G401 (cell line): ENCODE measurements at regions not wholly inside any gene's neighbourhood (a gene's known extent, or its start where the extent isn't known, plus 50 kb on each side); places are given as distances from the start of the nearest gene placed in this dataset.
"Not testable (repeated sequence)": the region's sequence is repeated elsewhere in the genome, so short reads cannot be mapped to it uniquely, and the experiment has no call there.

Experiments
- DNase-seq: peaks from one replicate; pipeline ENCODE4 v3.0.0-alpha.2; 2015; ENCODE audit warnings: low spot score
- in situ Hi-C: cut with HindIII; loops from 2 replicates; pipeline ENCODE4 v1.10.0; 2016; ENCODE audit warnings: low sequenced_read_pairs, mixed read lengths

DNA sequence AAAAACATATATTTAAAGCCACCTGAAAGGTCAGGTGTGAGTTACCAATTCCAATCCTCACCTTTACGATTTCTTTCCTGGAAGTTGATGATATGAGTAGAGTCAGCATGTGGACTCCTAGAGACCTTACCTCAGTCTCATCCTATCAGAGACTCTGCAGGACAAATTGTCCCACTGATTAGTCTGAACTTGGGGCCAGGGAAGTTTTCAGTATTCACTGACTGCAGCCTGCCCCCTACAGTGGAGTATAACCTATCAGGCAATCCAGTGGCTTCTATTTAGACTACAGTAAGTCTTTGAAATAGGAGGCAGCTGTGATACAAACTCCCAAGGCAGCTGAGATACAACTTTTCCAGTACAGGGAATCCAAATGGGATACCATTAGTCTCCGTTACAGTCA is 449.4 kb upstream of the CDH10 start:
- DNase-seq = no peak
- in situ Hi-C loops = no loop called here

DNA sequence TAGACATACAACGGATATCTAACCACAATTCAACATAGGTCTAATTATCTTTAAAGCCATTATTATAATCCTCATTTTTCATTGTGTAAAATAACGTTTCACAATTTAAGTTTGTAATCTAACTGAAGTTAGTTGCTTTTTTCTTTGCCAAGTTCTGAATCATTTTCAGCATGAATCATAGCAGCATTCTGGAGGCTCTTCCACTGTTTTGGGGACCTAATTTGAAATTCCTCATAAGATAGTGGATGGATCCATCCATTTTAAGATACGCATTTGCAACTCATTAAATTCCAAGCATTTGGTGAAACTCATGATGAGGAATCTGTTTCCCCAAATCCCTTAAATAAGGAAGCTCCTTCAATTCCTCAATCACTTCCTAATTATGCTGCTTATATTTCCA is 447.1 kb upstream of the CDH10 start:
- DNase-seq = no peak
- in situ Hi-C loops = no loop called here

DNA sequence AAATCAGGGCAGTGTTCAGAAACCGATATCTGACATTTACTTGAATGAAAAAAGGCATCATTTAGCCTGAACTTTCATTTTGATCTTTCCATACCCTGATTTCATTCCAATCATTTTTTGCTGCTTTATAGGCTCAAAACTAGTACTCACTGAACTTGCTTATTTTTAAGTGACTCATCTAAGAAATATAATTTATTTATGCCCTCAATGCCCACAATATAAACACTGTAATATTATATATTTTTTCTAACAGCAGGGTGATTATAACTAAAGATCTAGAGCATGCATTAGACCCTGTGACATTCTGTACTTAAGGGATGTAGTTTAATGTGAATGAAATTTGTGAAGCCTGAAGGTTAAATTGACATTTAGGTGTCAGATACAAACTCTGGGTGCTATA is 446.1 kb upstream of the CDH10 start:
- in situ Hi-C loops = no loop called here
- DNase-seq = no peak

DNA sequence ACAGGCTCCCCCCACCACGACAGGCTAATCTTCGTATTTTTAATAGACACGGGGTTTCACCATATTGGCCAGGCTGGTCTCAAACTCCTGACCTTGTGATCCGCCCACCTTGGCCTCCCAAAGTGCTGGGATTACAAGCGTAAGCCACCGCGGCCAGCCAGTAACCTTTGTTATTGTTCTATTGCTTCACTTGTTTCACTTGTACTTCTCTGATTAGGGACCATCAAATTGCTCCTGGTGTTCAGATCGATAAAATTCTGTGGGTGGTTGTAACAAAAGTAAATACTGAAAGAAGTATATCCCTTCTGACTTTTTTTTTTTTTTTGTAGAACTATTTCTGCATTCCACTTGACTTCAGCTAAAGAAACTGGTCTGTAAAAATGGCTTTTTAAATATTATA is 445.5 kb upstream of the CDH10 start:
- DNase-seq = no peak
- in situ Hi-C loops = no loop called here

DNA sequence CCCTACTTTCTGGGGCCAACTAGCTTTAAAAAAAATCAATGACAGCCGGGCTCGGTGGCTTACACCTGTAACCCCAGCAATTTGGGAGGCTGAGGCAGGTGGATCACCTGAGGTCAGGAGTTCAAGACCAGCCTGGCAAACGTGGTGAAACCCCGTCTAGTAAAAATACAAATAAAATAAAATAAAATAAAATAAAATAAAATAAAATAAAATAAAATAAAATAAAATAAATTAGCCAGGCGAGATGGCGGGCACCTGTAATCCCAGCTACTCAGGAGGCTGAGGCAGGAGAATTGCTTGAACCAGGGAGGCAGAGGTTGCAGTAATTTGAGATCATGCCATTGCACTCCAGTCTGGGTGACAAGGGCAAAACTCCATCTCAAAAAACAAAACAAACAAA is 443.9 kb upstream of the CDH10 start:
- in situ Hi-C loops, DNase-seq: not testable (repeated sequence)

DNA sequence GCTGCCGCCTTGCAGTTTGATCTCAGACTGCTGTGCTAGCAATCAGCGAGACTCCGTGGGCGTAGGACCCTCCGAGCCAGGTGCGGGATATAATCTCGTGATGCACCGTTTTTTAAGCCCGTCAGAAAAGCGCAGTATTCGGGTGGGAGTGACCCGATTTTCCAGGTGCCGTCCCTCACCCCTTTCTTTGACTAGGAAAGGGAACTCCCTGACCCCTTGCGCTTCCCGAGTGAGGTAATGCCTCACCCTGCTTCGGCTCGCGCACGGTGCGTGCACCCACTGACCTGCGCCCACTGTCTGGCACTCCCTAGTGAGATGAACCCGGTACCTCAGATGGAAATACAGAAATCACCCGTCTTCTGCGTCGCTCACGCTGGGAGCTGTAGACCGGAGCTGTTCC is 438.5 kb upstream of the CDH10 start:
- DNase-seq, in situ Hi-C loops: not testable (repeated sequence)

DNA sequence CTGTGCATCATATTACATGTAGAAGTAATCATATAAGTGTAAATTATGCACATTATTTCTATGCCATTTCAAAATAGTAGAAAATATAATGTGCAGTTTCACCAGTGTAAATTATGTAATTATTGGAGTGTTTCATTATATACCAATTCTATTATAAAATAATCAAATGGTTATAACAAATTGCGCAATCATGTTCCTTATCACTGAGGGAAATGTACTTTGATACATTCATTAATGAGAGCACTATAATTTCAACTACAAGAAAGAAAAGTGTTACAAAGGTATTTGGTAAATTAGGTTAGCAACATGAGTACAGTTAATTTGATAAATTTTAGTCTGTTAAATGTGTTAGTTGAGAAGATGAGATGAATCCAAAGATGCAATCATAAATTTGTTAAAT is 421.5 kb upstream of the CDH10 start:
- DNase-seq = no peak
- in situ Hi-C loops = no loop called here

DNA sequence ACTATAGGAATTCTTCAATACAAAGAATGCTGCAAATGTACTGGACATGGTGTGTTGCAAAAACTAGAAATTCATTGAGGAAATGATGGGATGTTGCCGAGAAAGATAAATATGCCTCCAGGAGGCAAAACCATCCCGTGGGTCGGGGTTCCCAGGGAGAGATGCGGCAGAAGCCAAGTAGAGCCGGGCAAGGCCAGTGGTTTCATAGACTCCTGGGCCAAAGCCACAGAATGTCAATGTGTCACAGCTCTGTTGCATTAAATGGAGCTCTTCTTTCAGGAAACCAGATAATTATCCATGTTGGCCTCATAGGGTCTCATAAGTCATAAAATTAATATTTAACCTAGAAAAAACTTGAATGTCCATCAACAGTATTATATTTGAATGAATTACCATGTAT is 419.5 kb upstream of the CDH10 start:
- no peak for DNase-seq
- in situ Hi-C loops = no loop called here

DNA sequence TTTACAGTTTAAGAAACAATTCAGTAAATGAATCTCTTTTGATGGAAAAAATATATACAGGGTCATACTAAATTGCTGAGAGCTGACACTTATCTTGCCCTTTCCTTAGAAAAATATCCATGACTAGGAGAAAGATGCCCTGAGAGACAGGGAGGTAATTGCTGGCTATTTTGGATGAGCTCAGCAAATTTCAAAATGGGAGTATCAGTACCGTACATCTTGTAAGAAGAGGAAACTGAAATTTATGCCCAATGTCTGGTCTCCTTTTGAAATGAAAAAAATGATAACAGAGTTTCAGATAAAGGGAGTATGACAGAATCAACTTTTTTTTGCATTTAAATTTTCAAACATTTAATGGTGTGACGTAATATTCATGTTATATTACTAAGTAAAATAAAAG is 415.8 kb upstream of the CDH10 start:
- in situ Hi-C loops = no loop called here
- no peak for DNase-seq

DNA sequence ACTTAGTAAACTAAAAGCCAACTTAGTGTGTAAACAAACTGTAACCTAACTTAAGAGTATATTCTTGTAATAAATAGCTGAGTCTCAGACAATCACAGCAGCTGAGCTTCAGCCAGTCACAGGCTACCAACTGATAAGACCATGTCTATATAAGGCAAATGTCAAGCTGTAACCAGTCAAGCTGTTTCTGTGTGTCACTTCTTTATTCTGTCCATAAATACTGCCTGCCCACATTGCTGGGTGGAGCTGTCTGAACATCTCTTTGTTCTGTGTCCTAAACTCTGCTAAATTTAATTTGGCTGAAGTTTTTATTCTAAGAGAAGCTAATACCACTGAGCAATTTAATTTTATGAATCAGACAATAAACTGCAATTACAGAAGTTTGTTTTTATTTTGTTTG is 412.1 kb upstream of the CDH10 start:
- DNase-seq = no peak
- in situ Hi-C loops = no loop called here

DNA sequence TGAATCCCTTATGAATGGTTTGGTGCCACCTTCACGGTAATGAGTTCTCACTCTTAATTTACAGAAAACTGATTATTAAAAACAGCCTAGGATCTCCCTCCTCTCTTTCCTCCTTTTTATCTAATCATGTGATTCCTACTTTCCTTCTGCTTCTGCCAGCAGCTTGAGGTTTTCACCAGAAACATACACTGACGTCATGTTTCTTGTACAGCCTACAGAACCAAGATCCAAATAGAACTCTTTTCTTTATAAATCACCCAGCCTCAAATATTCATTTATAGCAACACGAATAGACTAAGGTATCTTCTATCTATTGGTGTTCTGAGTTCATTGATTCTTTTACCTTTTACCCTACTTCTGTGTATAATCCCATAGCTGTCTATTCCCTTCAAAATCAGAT is 388.9 kb upstream of the CDH10 start:
- DNase-seq = no peak
- in situ Hi-C loops = no loop called here

DNA sequence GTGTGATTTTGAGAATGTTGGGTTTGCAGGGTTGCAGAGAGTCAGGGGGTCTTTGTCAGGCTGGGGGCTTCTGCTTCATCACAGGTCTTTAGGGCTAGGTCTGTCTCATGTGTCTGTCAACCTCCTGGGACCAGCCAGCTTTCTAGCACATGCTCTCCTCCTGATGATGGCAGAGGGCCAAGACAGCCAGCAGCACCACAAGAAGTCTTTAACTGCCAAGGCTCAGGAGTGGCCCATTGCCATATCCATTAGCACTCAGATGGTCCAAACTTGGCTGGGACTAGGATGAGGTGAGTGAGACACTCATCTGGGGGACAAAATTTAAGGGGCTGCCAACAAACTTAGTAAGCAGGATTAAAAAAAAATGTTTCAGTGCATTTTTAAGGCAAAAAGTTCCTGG is 384.2 kb upstream of the CDH10 start:
- in situ Hi-C loops = no loop called here
- DNase-seq = peak; percentile 96

DNA sequence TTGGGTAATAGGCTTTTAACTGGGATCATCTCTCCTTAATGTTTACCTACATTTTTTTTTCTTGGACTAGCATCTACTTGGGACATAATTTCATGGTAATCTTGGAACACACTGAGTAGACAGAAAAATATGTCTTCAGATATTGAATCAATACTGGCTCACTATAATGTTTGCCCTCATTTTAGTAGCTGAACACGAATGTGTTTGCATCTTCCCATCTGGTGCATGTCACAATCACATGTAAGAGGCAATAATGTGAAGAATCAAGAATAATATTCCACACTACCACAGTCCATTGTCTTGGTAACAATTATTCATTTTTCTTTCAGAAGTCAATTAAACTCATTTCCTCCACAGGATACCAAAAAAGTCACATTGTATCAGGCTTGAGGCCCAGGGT is 382.7 kb upstream of the CDH10 start:
- in situ Hi-C loops = no loop called here

DNA sequence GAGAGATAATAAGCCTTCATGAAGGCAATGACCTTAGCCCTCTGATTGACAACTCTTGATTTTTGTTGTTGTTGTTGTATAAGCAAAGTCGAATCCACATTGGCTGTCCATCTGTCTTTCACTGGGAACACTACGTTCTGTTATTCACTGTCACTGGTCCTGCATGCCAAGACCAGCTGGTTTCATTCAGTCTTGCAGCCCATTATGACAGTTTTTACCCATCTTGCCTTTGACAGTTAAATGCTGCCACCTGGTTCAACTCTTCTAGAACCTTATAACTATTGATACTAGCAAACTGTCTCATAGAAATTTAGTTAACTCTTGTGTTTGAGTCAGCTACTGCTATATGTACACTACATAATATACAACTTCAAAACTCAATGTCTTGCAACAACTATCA is 382.3 kb upstream of the CDH10 start:
- in situ Hi-C loops = no loop called here
- DNase-seq = peak; percentile 70

More for the DNA sequence above, 382.7 kb upstream of the CDH10 start:
- no peak for DNase-seq

DNA sequence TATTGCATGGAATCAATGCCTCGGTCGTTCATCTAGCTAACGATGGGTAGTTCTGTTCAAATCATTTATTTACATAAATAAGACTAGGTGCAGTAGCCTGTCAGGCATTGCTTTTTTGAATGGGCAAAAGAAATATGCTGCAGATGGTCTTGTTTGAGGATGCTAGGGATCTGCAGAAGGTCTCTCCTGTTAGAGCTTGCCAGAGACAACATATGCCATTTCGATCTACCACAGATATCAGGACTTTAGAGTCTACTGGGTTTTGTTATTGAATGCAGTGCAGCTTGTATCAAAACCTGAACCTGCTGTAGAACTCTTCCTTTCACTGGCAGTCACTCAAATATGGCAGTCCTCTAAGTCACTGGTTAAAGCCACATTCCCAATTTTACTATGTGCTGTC is 381.1 kb upstream of the CDH10 start:
- peak; percentile 94 for DNase-seq
- in situ Hi-C loops = no loop called here

DNA sequence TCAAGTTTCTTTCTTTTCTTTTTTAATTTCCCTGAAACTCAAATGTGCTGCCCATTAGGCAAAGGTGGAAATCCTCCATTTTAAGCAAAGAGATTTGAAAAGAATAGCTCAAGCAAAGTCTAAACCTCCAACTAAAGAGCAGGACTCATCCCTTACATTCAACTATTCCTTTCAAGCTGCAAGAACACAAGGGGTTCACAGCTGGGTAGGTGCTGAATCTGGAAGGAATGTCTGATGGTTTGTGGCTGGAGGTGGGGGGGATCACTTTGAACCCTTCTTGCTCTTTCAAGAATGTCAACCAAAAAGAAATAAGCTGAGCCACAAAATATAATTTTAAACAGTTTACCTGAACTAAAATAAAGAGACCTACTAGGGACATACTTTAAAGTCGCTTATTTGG is 375.7 kb upstream of the CDH10 start:
- in situ Hi-C loops = no loop called here
- no peak for DNase-seq

DNA sequence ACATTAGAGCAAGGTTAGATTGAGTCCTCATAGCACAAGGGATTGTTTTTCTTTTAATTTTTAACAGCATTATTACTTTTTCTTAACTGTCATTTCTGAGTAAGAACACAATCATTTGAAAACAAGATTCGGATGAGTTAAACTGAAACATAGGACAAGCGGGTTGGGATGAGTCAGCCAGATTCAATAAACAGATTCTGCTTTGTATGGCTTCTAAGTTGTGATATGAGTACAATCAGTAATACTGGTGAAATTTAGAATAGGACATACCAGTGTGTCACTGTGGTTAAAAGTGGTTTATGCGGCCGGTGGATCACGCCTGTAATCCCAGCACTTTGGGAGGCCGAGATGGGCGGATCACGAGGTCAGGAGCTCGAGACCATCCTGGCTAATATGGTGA is 364.3 kb upstream of the CDH10 start:
- in situ Hi-C loops = no loop called here
- DNase-seq = no peak

DNA sequence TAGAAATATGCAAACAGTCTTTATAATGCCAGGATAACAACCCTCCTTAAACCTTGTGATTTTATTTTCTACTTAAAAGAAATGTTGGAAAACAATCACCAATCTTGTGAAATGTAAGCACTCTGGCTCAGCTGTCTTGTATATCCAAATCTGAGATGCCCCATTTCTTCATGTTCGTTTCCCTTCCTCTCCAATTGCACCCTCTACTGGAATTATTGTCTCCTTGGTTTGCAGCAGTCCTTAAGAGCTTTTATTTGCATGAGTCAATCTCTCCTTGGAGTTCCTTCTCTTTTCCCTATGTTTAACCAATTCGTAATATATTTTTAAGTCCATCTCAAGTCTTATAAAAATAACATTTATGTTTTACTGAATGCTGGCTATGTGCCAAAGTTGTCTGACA is 362.0 kb upstream of the CDH10 start:
- peak; percentile 55 for DNase-seq
- in situ Hi-C loops = no loop called here

DNA sequence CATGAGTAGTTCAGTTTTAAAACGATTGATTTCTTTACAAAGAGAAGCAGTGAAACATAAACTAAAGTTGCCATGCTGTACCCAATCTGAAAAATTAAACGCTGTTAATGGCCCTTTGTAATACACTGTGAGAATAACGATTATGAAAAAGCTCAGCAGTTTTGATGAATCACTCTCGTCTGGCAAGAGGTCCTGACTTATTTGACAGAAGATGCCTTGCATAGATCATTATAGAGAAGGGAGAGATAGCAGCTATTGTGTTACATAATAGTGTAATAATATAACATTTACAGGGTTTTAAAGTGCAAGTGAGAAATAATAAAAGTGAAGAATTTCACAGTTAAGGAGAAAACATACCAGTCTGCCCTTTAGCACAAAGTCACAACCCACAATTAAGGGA is 361.5 kb upstream of the CDH10 start:
- DNase-seq = no peak
- in situ Hi-C loops = no loop called here

DNA sequence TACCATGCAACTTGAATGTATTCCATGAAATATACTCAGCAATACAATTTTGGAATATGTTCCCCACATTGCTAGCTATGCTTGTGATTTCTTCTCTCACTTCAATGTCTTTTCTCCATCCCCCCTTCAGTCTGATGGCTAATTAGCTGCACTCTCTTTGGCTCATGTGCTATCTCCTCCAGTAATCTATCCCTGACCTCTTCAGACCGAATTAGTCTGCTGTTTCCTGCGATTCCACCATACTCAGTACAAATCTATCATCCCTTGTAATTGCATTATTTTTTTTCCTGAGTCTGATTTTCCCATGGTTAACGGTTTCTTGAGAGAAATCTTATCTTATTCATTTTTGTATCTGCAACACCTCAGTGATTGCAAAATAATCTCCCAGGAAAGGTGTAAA is 360.7 kb upstream of the CDH10 start:
- DNase-seq = no peak

DNA sequence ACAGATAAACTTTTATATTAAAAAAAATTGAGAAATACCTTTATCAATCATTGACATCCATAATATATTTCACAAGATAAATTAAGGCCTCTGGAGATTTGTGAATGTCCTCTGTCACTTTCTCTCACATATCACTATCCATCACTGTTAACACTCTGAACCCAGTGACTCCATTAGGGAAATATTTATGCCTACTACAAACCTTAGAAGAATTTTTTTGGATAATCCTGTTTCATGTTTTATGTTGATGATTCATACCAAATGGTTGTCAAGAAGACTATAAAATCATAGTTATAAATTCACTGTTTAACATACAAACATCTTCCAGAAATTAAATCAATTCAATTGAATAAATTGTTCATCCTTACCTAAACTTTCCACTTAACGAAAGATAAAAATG is 357.6 kb upstream of the CDH10 start:
- in situ Hi-C loops = no loop called here
- no peak for DNase-seq

More for the DNA sequence above, 360.7 kb upstream of the CDH10 start:
- in situ Hi-C loops = no loop called here

DNA sequence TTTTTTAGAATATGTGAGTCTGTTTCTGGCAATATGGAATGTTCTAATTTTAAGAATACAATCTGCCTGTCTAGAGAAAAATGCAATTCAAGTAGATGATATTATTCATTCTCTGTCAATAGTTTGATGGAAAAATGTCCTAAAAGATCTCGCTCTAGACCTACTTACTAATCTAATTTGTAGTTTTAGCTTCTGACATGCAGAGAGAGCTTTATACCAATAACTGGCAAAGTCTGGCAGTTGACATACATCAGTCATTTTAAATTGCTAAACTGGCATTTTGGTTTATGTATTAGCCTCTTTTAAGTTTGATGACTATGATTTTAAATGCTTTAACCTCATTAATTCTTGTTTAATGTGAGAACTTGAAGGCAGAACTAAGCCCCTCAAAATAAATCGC is 355.0 kb upstream of the CDH10 start:
- in situ Hi-C loops = no loop called here
- DNase-seq = no peak
